Occipital lobe (tissue), 1 donor: ENCODE measurements at regions not wholly inside any gene's neighbourhood (a gene's known extent, or its start where the extent isn't known, plus 50 kb on each side); places are given as distances from the start of the nearest gene placed in this dataset.

ENCODE experiments used
- DNase-seq: peaks from one replicate; lab custom pipeline; 2025; lab: John Stamatoyannopoulos, UW

GRCh38 chr16:85307552-85308364, 195.5 kb upstream of the CIBAR2 start:
- DNase-seq, result no peak

- DNase-seq, result no peak
Observed at GRCh38 chr16:85308611-85309540, 196.6 kb upstream of the CIBAR2 start.

GRCh38 chr16:85309656-85310587, 197.7 kb upstream of the CIBAR2 start:
- DNase-seq, result peak; percentile 82

GRCh38 chr16:85310868-85311585, 198.8 kb upstream of the CIBAR2 start:
- DNase-seq, result no peak

- DNase-seq, result no peak
Observed at GRCh38 chr16:85311741-85312140, 199.5 kb upstream of the CIBAR2 start.

GRCh38 chr16:85312174-85312573, 199.9 kb upstream of the CIBAR2 start:
- DNase-seq, result no peak

GRCh38 chr16:85312642-85313525, 200.6 kb upstream of the CIBAR2 start:
- DNase-seq, result no peak

GRCh38 chr16:85313526-85314301, 201.4 kb upstream of the CIBAR2 start:
- no peak for DNase-seq

- DNase-seq, result no peak
Observed at GRCh38 chr16:85314512-85314971, 202.3 kb upstream of the CIBAR2 start.

GRCh38 chr16:85315866-85316265, 203.6 kb upstream of the CIBAR2 start:
- DNase-seq, result no peak

GRCh38 chr16:85316321-85316919, 204.1 kb upstream of the CIBAR2 start:
- DNase-seq, result no peak

- DNase-seq, result no peak
Observed at GRCh38 chr16:85316944-85317343, 204.7 kb upstream of the CIBAR2 start.

- DNase-seq, result no peak
Observed at GRCh38 chr16:85317704-85318103, 205.4 kb upstream of the CIBAR2 start.

GRCh38 chr16:85319208-85319983, 207.1 kb upstream of the CIBAR2 start:
- DNase-seq, result no peak

- no peak for DNase-seq
Observed at GRCh38 chr16:85319984-85320440, 207.7 kb upstream of the CIBAR2 start.

GRCh38 chr16:85320677-85321385, 208.6 kb upstream of the CIBAR2 start:
- DNase-seq, result no peak
